ENCODE measurements at regions not wholly inside any gene's neighbourhood (a gene's known extent, or its start where the extent isn't known, plus 50 kb on each side); places are given as distances from the start of the nearest gene placed in this dataset.

GRCh38 chr14:39617537-39617936 lies 185.3 kb upstream of the FBXO33 start:
- no peak overlapping the region for H3K4me3 Mint-ChIP-seq
- H3K36me3 ChIP-seq (ENCODE audit: insufficient read depth, low read length), result no peaks in the 10 kb centered on the region
- CTCF ChIA-PET (ENCODE audit: partially characterized antibody), result no interaction called here
- peaks cover 3% of the 10 kb centered on the region for H3K4me1 ChIP-seq (ENCODE audit: insufficient read depth, low read length)
- H3K36me3 Mint-ChIP-seq, result peaks cover 0 to 2% of the 10 kb centered on the region in 2 donors
- no peak overlapping the region for H3K4me3 ChIP-seq (ENCODE audit: low read length in 2 of 2)
- H3K27me3 Mint-ChIP-seq, result no peaks in the 10 kb centered on the region
- peaks cover 0 to 13% (median 5%) of the 10 kb centered on the region in 4 donors for H3K4me1 Mint-ChIP-seq
- POLR2A ChIA-PET (ENCODE audit: partially characterized antibody), result no interaction called here
- H3K9me3 Mint-ChIP-seq, result peaks cover 2 to 47% (median 29%) of the 10 kb centered on the region in 8 donors
- no peak for DNase-seq
- peaks cover 0 to 4% of the 10 kb centered on the region in 2 donors for H3K9me3 ChIP-seq (ENCODE audit: control insufficient read depth in 1 of 2, low read length in 2 of 2)
- H3K27ac Mint-ChIP-seq, result no peak overlapping the region
- H3K27me3 ChIP-seq (ENCODE audit: insufficient read depth, low read length), result no peaks in the 10 kb centered on the region
- intact Hi-C loops (cut with micrococcal nuclease), result no loop called here
- H3K27ac ChIP-seq (ENCODE audit: low read depth, low read length), result no peak overlapping the region

- no peak overlapping the region for H3K27ac ChIP-seq (ENCODE audit: low read depth, low read length)
- peaks cover 2 to 48% (median 26%) of the 10 kb centered on the region in 8 donors for H3K9me3 Mint-ChIP-seq
- ChIA-PET CTCF (ENCODE audit: partially characterized antibody) (no interaction called here), POLR2A (ENCODE audit: partially characterized antibody) (no interaction called here)
- no peak overlapping the region for H3K27ac Mint-ChIP-seq
- H3K27me3 ChIP-seq (ENCODE audit: insufficient read depth, low read length), result no peaks in the 10 kb centered on the region
- H3K4me3 ChIP-seq (ENCODE audit: low read length in 2 of 2), result no peak overlapping the region
- H3K4me1 ChIP-seq (ENCODE audit: insufficient read depth, low read length), result no peaks in the 10 kb centered on the region
- H3K36me3 ChIP-seq (ENCODE audit: insufficient read depth, low read length), result no peaks in the 10 kb centered on the region
- peaks cover 0 to 2% of the 10 kb centered on the region in 2 donors for H3K36me3 Mint-ChIP-seq
- peaks cover 0 to 4% of the 10 kb centered on the region in 2 donors for H3K9me3 ChIP-seq (ENCODE audit: control insufficient read depth in 1 of 2, low read length in 2 of 2)
- H3K4me1 Mint-ChIP-seq, result peaks cover 0 to 9% (median 3%) of the 10 kb centered on the region in 4 donors
- H3K27me3 Mint-ChIP-seq, result no peaks in the 10 kb centered on the region
- no peak overlapping the region for H3K4me3 Mint-ChIP-seq
- no peak for DNase-seq
- intact Hi-C loops (cut with micrococcal nuclease), result no loop called here
Observed at GRCh38 chr14:39615352-39615751, 183.1 kb upstream of the FBXO33 start.

GRCh38 chr14:39614297-39614923 lies 182.2 kb upstream of the FBXO33 start:
- H3K27me3 ChIP-seq (ENCODE audit: insufficient read depth, low read length), result no peaks in the 10 kb centered on the region
- intact Hi-C loops (cut with micrococcal nuclease), result no loop called here
- H3K36me3 Mint-ChIP-seq, result peaks cover 0 to 2% of the 10 kb centered on the region in 2 donors
- no peaks in the 10 kb centered on the region for H3K4me1 ChIP-seq (ENCODE audit: insufficient read depth, low read length)
- ChIA-PET POLR2A (ENCODE audit: partially characterized antibody) (no interaction called here), CTCF (ENCODE audit: partially characterized antibody) (no interaction called here)
- no peak overlapping the region for H3K4me3 ChIP-seq (ENCODE audit: low read length in 2 of 2)
- H3K27me3 Mint-ChIP-seq, result no peaks in the 10 kb centered on the region
- H3K9me3 Mint-ChIP-seq, result peaks cover 2 to 55% (median 27%) of the 10 kb centered on the region in 8 donors
- no peak for DNase-seq
- no peaks in the 10 kb centered on the region for H3K36me3 ChIP-seq (ENCODE audit: insufficient read depth, low read length)
- no peaks in the 10 kb centered on the region for H3K9me3 ChIP-seq (ENCODE audit: control insufficient read depth in 1 of 2, low read length in 2 of 2)
- peaks cover 0 to 12% (median 3%) of the 10 kb centered on the region in 4 donors for H3K4me1 Mint-ChIP-seq
- H3K4me3 Mint-ChIP-seq, result peak overlapping the region in 1 of 8 donors; percentile 3
- no peak overlapping the region for H3K27ac Mint-ChIP-seq
- H3K27ac ChIP-seq (ENCODE audit: low read depth, low read length), result no peak overlapping the region

- Histone ChIP-seq H3K27ac (ENCODE audit: low read depth, low read length) (no peak overlapping the region), H3K36me3 (ENCODE audit: insufficient read depth, low read length) (no peaks in the 10 kb centered on the region), H3K4me1 (ENCODE audit: insufficient read depth, low read length) (peaks cover 43% of the 10 kb centered on the region), H3K4me3 (ENCODE audit: low read length in 2 of 2) (no peak overlapping the region), H3K27me3 (ENCODE audit: insufficient read depth, low read length) (no peaks in the 10 kb centered on the region), H3K9me3 (ENCODE audit: control insufficient read depth in 1 of 2, low read length in 2 of 2) (no peaks in the 10 kb centered on the region)
- Mint-ChIP-seq H3K4me1 (peaks cover 8 to 35% (median 21%) of the 10 kb centered on the region in 4 donors), H3K27me3 (no peaks in the 10 kb centered on the region), H3K9me3 (peaks cover 2 to 68% (median 47%) of the 10 kb centered on the region in 8 donors), H3K4me3 (no peak overlapping the region), H3K36me3 (peaks cover 0 to 1% of the 10 kb centered on the region in 2 donors), H3K27ac (no peak overlapping the region)
- ChIA-PET CTCF (ENCODE audit: partially characterized antibody) (no interaction called here), POLR2A (ENCODE audit: partially characterized antibody) (no interaction called here)
- intact Hi-C loops (cut with micrococcal nuclease), result no loop called here
- no peak for DNase-seq
Observed at GRCh38 chr14:39609119-39609518, 176.9 kb upstream of the FBXO33 start.

- POLR2A ChIA-PET (ENCODE audit: partially characterized antibody), result no interaction called here
- Mint-ChIP-seq H3K27ac (peak overlapping the region in 1 of 7 donors; percentile 26), H3K27me3 (no peaks in the 10 kb centered on the region), H3K4me3 (peak overlapping the region in 2 of 8 donors; percentile 33 to 35), H3K36me3 (peaks cover 0 to 1% of the 10 kb centered on the region in 2 donors), H3K9me3 (peaks cover 2 to 67% (median 48%) of the 10 kb centered on the region in 8 donors), H3K4me1 (peaks cover 8 to 40% (median 25%) of the 10 kb centered on the region in 4 donors)
- no peak overlapping the region for H3K27ac ChIP-seq (ENCODE audit: low read depth, low read length)
- H3K9me3 ChIP-seq (ENCODE audit: control insufficient read depth in 1 of 2, low read length in 2 of 2), result no peaks in the 10 kb centered on the region
- H3K36me3 ChIP-seq (ENCODE audit: insufficient read depth, low read length), result no peaks in the 10 kb centered on the region
- no peak for DNase-seq
- intact Hi-C loops (cut with micrococcal nuclease), result no loop called here
- H3K4me1 ChIP-seq (ENCODE audit: insufficient read depth, low read length), result peaks cover 51% of the 10 kb centered on the region
- no peaks in the 10 kb centered on the region for H3K27me3 ChIP-seq (ENCODE audit: insufficient read depth, low read length)
- CTCF ChIA-PET (ENCODE audit: partially characterized antibody), result no interaction called here
- no peak overlapping the region for H3K4me3 ChIP-seq (ENCODE audit: low read length in 2 of 2)
Observed at GRCh38 chr14:39607978-39608377, 175.7 kb upstream of the FBXO33 start.

GRCh38 chr14:39603942-39604341 lies 171.7 kb upstream of the FBXO33 start:
- Histone ChIP-seq H3K4me3 (ENCODE audit: low read length in 2 of 2) (no peak overlapping the region), H3K27me3 (ENCODE audit: insufficient read depth, low read length) (no peaks in the 10 kb centered on the region), H3K27ac (ENCODE audit: low read depth, low read length) (no peak overlapping the region), H3K4me1 (ENCODE audit: insufficient read depth, low read length) (peaks cover 51% of the 10 kb centered on the region), H3K36me3 (ENCODE audit: insufficient read depth, low read length) (no peaks in the 10 kb centered on the region), H3K9me3 (ENCODE audit: control insufficient read depth in 1 of 2, low read length in 2 of 2) (no peaks in the 10 kb centered on the region)
- no peaks in the 10 kb centered on the region for H3K27me3 Mint-ChIP-seq
- intact Hi-C loops (cut with micrococcal nuclease), result no loop called here
- peaks cover 0 to 5% of the 10 kb centered on the region in 2 donors for H3K36me3 Mint-ChIP-seq
- peak overlapping the region in 1 of 7 donors; percentile 57 for H3K27ac Mint-ChIP-seq
- CTCF ChIA-PET (ENCODE audit: partially characterized antibody), result no interaction called here
- H3K4me3 Mint-ChIP-seq, result peak overlapping the region in 4 of 8 donors; percentile 22 to 52 (median 36)
- DNase-seq, result no peak
- POLR2A ChIA-PET (ENCODE audit: partially characterized antibody), result no interaction called here
- H3K4me1 Mint-ChIP-seq, result peaks cover 8 to 38% (median 23%) of the 10 kb centered on the region in 4 donors
- H3K9me3 Mint-ChIP-seq, result peaks cover 5 to 72% (median 56%) of the 10 kb centered on the region in 8 donors

GRCh38 chr14:39593377-39593776 lies 161.1 kb upstream of the FBXO33 start:
- H3K4me1 ChIP-seq (ENCODE audit: insufficient read depth, low read length), result no peaks in the 10 kb centered on the region
- Mint-ChIP-seq H3K36me3 (peaks cover 5 to 7% of the 10 kb centered on the region in 2 donors), H3K27me3 (no peaks in the 10 kb centered on the region), H3K4me1 (peaks cover 0 to 3% (median 0%) of the 10 kb centered on the region in 4 donors), H3K4me3 (no peak overlapping the region), H3K27ac (no peak overlapping the region), H3K9me3 (peaks cover 2 to 71% (median 49%) of the 10 kb centered on the region in 8 donors)
- H3K27me3 ChIP-seq (ENCODE audit: insufficient read depth, low read length), result no peaks in the 10 kb centered on the region
- no peak overlapping the region for H3K27ac ChIP-seq (ENCODE audit: low read depth, low read length)
- no peaks in the 10 kb centered on the region for H3K36me3 ChIP-seq (ENCODE audit: insufficient read depth, low read length)
- POLR2A ChIA-PET (ENCODE audit: partially characterized antibody), result no interaction called here
- no peaks in the 10 kb centered on the region for H3K9me3 ChIP-seq (ENCODE audit: control insufficient read depth in 1 of 2, low read length in 2 of 2)
- intact Hi-C loops (cut with micrococcal nuclease), result no loop called here
- CTCF ChIA-PET (ENCODE audit: partially characterized antibody), result no interaction called here
- no peak for DNase-seq
- no peak overlapping the region for H3K4me3 ChIP-seq (ENCODE audit: low read length in 2 of 2)

All from CD4-positive, alpha-beta memory T cell (primary cell).